HT1080 (cell line): ENCODE measurements at regions not wholly inside any gene's neighbourhood (a gene's known extent, or its start where the extent isn't known, plus 50 kb on each side); places are given as distances from the start of the nearest gene placed in this dataset.

Experiments
- DNase-seq: peaks from one replicate; pipeline ENCODE4 v3.0.0-alpha.2; 2015; ENCODE audit warnings: low read depth

- DNase-seq, result no peak
Observed at GRCh38 chr9:14467675-14468374, 153.9 kb upstream of the NFIB start.

- DNase-seq, result no peak
Observed at GRCh38 chr9:14466828-14467227, 152.9 kb upstream of the NFIB start.

- DNase-seq, result no peak
Observed at GRCh38 chr9:14466429-14466818, 152.5 kb upstream of the NFIB start.

GRCh38 chr9:14462950-14463349, 149.0 kb upstream of the NFIB start:
- DNase-seq, result no peak

- no peak for DNase-seq
Observed at GRCh38 chr9:14455243-14455642, 141.3 kb upstream of the NFIB start.

GRCh38 chr9:14453286-14453685, 139.3 kb upstream of the NFIB start:
- no peak for DNase-seq

GRCh38 chr9:14452539-14452938, 138.6 kb upstream of the NFIB start:
- no peak for DNase-seq

- DNase-seq, result no peak
Observed at GRCh38 chr9:14451949-14452348, 138.0 kb upstream of the NFIB start.

- no peak for DNase-seq
Observed at GRCh38 chr9:14447103-14447502, 133.2 kb upstream of the NFIB start.

GRCh38 chr9:14445946-14446345, 132.0 kb upstream of the NFIB start:
- no peak for DNase-seq

GRCh38 chr9:14442956-14443355, 129.0 kb upstream of the NFIB start:
- no peak for DNase-seq

GRCh38 chr9:14441976-14442651, 128.2 kb upstream of the NFIB start:
- peak; percentile 43 for DNase-seq

GRCh38 chr9:14441115-14441514, 127.2 kb upstream of the NFIB start:
- no peak for DNase-seq

- no peak for DNase-seq
Observed at GRCh38 chr9:14440062-14440461, 126.1 kb upstream of the NFIB start.

GRCh38 chr9:14439555-14439954, 125.6 kb upstream of the NFIB start:
- DNase-seq, result no peak

- DNase-seq, result no peak
Observed at GRCh38 chr9:14438232-14439021, 124.5 kb upstream of the NFIB start.

- DNase-seq, result no peak
Observed at GRCh38 chr9:14437354-14438231, 123.7 kb upstream of the NFIB start.

GRCh38 chr9:14435871-14436270, 121.9 kb upstream of the NFIB start:
- no peak for DNase-seq

GRCh38 chr9:14434971-14435718, 121.2 kb upstream of the NFIB start:
- DNase-seq, result no peak

GRCh38 chr9:14434158-14434504, 120.2 kb upstream of the NFIB start:
- no peak for DNase-seq
